Activated T-cell treated with anti-CD3 and anti-CD28 coated beads, Interleukin-2, amount 50 U/mL, for 72 hours (primary cell): ENCODE measurements at regions not wholly inside any gene's neighbourhood (a gene's known extent, or its start where the extent isn't known, plus 50 kb on each side); places are given as distances from the start of the nearest gene placed in this dataset.
A peak's percentile ranks its signal among the peaks of the same experiment; 100 is the strongest.
"Not testable (repeated sequence)": the region's sequence is repeated elsewhere in the genome, so short reads cannot be mapped to it uniquely, and the experiment has no call there.

Experiments used
- ATAC-seq, 2 donors: fragments of 150-1000 bp; cut with Tn5 transposase; replicated peaks in 1 of 2; 2 replicates each; pipeline ENCODE4 v1.10.0; 2021; ENCODE audit warnings: moderate library complexity in 2 of 2, mild to moderate bottlenecking in 1 of 2
- DNase-seq, 2 donors: peaks; one replicate each; pipeline ENCODE4 v3.0.0; 2021 to 2022; ENCODE audit warnings: mixed read lengths in 1 of 2
- H3K27ac Mint-ChIP-seq: one replicate; pipeline ENCODE4 v1.8.0; 2022; ENCODE audit warnings: mild to moderate bottlenecking, moderate library complexity, mixed read lengths
- H3K27me3 Mint-ChIP-seq: one replicate; pipeline ENCODE4 v1.8.0; 2022; ENCODE audit warnings: low read depth, mixed read lengths
- H3K36me3 Mint-ChIP-seq, 2 donors: one replicate each; pipeline ENCODE4 v1.8.0; 2022; ENCODE audit warnings: mixed read lengths in 2 of 2, mild to moderate bottlenecking in 1 of 2; ENCODE audit not compliant: insufficient read depth in 2 of 2
- H3K4me1 Mint-ChIP-seq: one replicate; pipeline ENCODE4 v1.8.0; 2022; ENCODE audit warnings: low read depth, mixed read lengths
- H3K4me3 Mint-ChIP-seq, 2 donors: one replicate each; pipeline ENCODE4 v1.8.0; 2022; ENCODE audit warnings: mild to moderate bottlenecking in 2 of 2, mixed read lengths in 2 of 2, moderate library complexity in 2 of 2
- H3K9me3 Mint-ChIP-seq, 2 donors: one replicate each; pipeline ENCODE4 v1.8.0; 2022; ENCODE audit warnings: mixed read lengths in 2 of 2

- Mint-ChIP-seq H3K27me3 (no peaks in the 10 kb centered on the region), H3K27ac (no peak overlapping the region), H3K36me3 (peaks cover 0 to 7% of the 10 kb centered on the region in 2 donors), H3K4me1 (peaks cover 29% of the 10 kb centered on the region), H3K9me3 (no peaks in the 10 kb centered on the region), H3K4me3 (no peak overlapping the region)
- peak in 1 of 2 donors; percentile 31 for ATAC-seq
- no peak for DNase-seq
These were observed 65.7 kb upstream of the MORC3 start for GRCh38 chr21:36254106-36254941.

GRCh38 chr21:36255663-36256062, 64.3 kb upstream of the MORC3 start:
- peak overlapping the region; percentile 43 for H3K27ac Mint-ChIP-seq
- peaks cover 41% of the 10 kb centered on the region for H3K4me1 Mint-ChIP-seq
- ATAC-seq (peak; percentile 43 to 56), DNase-seq (no peak)
- no peaks in the 10 kb centered on the region for H3K9me3 Mint-ChIP-seq
- peaks cover 0 to 7% of the 10 kb centered on the region in 2 donors for H3K36me3 Mint-ChIP-seq
- peak overlapping the region; percentile 56 to 76 for H3K4me3 Mint-ChIP-seq
- no peaks in the 10 kb centered on the region for H3K27me3 Mint-ChIP-seq

- DNase-seq (no peak), ATAC-seq (no peak)
- H3K36me3 Mint-ChIP-seq = peaks cover 0 to 7% of the 10 kb centered on the region in 2 donors
- no peaks in the 10 kb centered on the region for H3K27me3 Mint-ChIP-seq
- no peak overlapping the region for H3K4me3 Mint-ChIP-seq
- peak overlapping the region; percentile 3 for H3K27ac Mint-ChIP-seq
- peaks cover 46% of the 10 kb centered on the region for H3K4me1 Mint-ChIP-seq
- no peaks in the 10 kb centered on the region for H3K9me3 Mint-ChIP-seq
These were observed 62.3 kb upstream of the MORC3 start for GRCh38 chr21:36257657-36258056.

- Mint-ChIP-seq H3K9me3 (no peaks in the 10 kb centered on the region), H3K4me3 (peak overlapping the region; percentile 73 to 88), H3K27me3 (no peaks in the 10 kb centered on the region), H3K27ac (peak overlapping the region; percentile 96), H3K36me3 (peaks cover 0 to 7% of the 10 kb centered on the region in 2 donors), H3K4me1 (peaks cover 29% of the 10 kb centered on the region)
- peak; percentile 80 to 81 for ATAC-seq
- DNase-seq = peak; percentile 45 to 51
These were observed 59.8 kb upstream of the MORC3 start for GRCh38 chr21:36260030-36260787.

GRCh38 chr21:36260802-36261201, 59.2 kb upstream of the MORC3 start:
- H3K4me3 Mint-ChIP-seq = peak overlapping the region; percentile 73 to 88
- H3K27ac Mint-ChIP-seq = peak overlapping the region; percentile 96
- DNase-seq = no peak
- no peaks in the 10 kb centered on the region for H3K27me3 Mint-ChIP-seq
- H3K9me3 Mint-ChIP-seq = no peaks in the 10 kb centered on the region
- H3K4me1 Mint-ChIP-seq = peaks cover 23% of the 10 kb centered on the region
- peaks cover 0 to 3% of the 10 kb centered on the region in 2 donors for H3K36me3 Mint-ChIP-seq
- peak in 1 of 2 donors; percentile 13 for ATAC-seq

GRCh38 chr21:36261459-36261858, 58.5 kb upstream of the MORC3 start:
- no peak overlapping the region for H3K27ac Mint-ChIP-seq
- H3K27me3 Mint-ChIP-seq = no peaks in the 10 kb centered on the region
- ATAC-seq (no peak), DNase-seq (no peak)
- peaks cover 0 to 1% of the 10 kb centered on the region in 2 donors for H3K36me3 Mint-ChIP-seq
- no peak overlapping the region for H3K4me3 Mint-ChIP-seq
- H3K4me1 Mint-ChIP-seq = peaks cover 18% of the 10 kb centered on the region
- no peaks in the 10 kb centered on the region for H3K9me3 Mint-ChIP-seq

- no peaks in the 10 kb centered on the region for H3K9me3 Mint-ChIP-seq
- ATAC-seq (no peak), DNase-seq (no peak)
- no peak overlapping the region for H3K27ac Mint-ChIP-seq
- peaks cover 18% of the 10 kb centered on the region for H3K4me1 Mint-ChIP-seq
- no peaks in the 10 kb centered on the region for H3K36me3 Mint-ChIP-seq
- no peak overlapping the region for H3K4me3 Mint-ChIP-seq
- H3K27me3 Mint-ChIP-seq = no peaks in the 10 kb centered on the region
These were observed 56.2 kb upstream of the MORC3 start for GRCh38 chr21:36263797-36264196.

GRCh38 chr21:36265431-36265830, 54.6 kb upstream of the MORC3 start:
- Mint-ChIP-seq H3K36me3 (peaks cover 0 to 2% of the 10 kb centered on the region in 2 donors), H3K4me1 (peaks cover 7% of the 10 kb centered on the region), H3K27ac (no peak overlapping the region), H3K4me3 (no peak overlapping the region), H3K27me3 (no peaks in the 10 kb centered on the region), H3K9me3 (no peaks in the 10 kb centered on the region)
- ATAC-seq (no peak), DNase-seq (no peak)

- not testable (repeated sequence) for H3K4me3 Mint-ChIP-seq, H3K27ac Mint-ChIP-seq, H3K4me1 Mint-ChIP-seq, DNase-seq, ATAC-seq, H3K9me3 Mint-ChIP-seq, H3K27me3 Mint-ChIP-seq, H3K36me3 Mint-ChIP-seq
These were observed 52.2 kb upstream of the MORC3 start for GRCh38 chr21:36267828-36268227.

- not testable (repeated sequence) for H3K36me3 Mint-ChIP-seq, H3K27ac Mint-ChIP-seq, H3K4me1 Mint-ChIP-seq, ATAC-seq, H3K9me3 Mint-ChIP-seq, H3K4me3 Mint-ChIP-seq, DNase-seq, H3K27me3 Mint-ChIP-seq
These were observed 51.7 kb upstream of the MORC3 start for GRCh38 chr21:36268264-36268663.
